Adrenal gland (tissue), 9 donors: ENCODE measurements at regions not wholly inside any gene's neighbourhood (a gene's known extent, or its start where the extent isn't known, plus 50 kb on each side); places are given as distances from the start of the nearest gene placed in this dataset.

ENCODE experiments used
- DNase-seq, 7 donors: peaks; one replicate each; pipeline ENCODE4 v3.0.0-alpha.2; 2019 to 2020
- H3K27ac ChIP-seq, 5 donors: fragments of 200-600 bp; sonication (generic) in 4 of 5; 1 replicate in 3 of 5; 2 replicates in 2 of 5; pipeline versions ENCODE4 v1.5.1 to v1.8.0; 2016 to 2020; ENCODE audit warnings: mild to moderate bottlenecking in 1 of 5
- H3K27me3 ChIP-seq: fragments of 200-600 bp; 2 replicates; pipeline ENCODE4 v1.8.0; 2021
- H3K36me3 ChIP-seq, 2 donors: fragments of 200-600 bp; replicated peaks in 1 of 2; 1 replicate in 1 of 2; 2 replicates in 1 of 2; pipeline versions ENCODE4 v1.5.1 to v1.8.0; 2018 to 2022
- H3K4me1 ChIP-seq, 2 donors: fragments of 200-600 bp; replicated peaks in 1 of 2; 1 replicate in 1 of 2; 2 replicates in 1 of 2; pipeline versions ENCODE4 v1.5.1 to v1.8.0; 2018 to 2021
- H3K4me3 ChIP-seq, 4 donors: fragments of 200-600 bp; sonication (generic) in 3 of 4; one replicate each; pipeline ENCODE4 v1.5.1; 2016 to 2018
- H3K9me3 ChIP-seq, 3 donors: fragments of 200-600 bp; sonication (generic) in 1 of 3; replicated peaks in 1 of 3; 1 replicate in 2 of 3; 2 replicates in 1 of 3; pipeline versions ENCODE4 v1.5.1 to v1.8.0; 2016 to 2021
- CTCF ChIP-seq, 6 experiments: fragments of 450-650 bp in 4 of 6; fragments of 200-600 bp in 2 of 6; sonication (generic) in 1 of 6; IDR thresholded peaks; 1 replicate in 5 of 6; 2 replicates in 1 of 6; pipeline versions ENCODE4 v1.5.1 to v1.8.0; 2016 to 2021; ENCODE audit warnings: antibody characterized with exemption in 6 of 6, mild to moderate bottlenecking in 2 of 6, moderate library complexity in 1 of 6
- POLR2A ChIP-seq, 2 donors: fragments of 450-650 bp; IDR thresholded peaks; one replicate each; pipeline ENCODE4 v1.6.1; 2017; ENCODE audit warnings: antibody characterized with exemption in 2 of 2, mild to moderate bottlenecking in 2 of 2, moderate library complexity in 1 of 2
- WGBS, 4 donors: extraction: QIAGEN DNeasy Blood & Tissue Kit in 2 of 4; methylation state at CpG; one replicate each; pipeline versions ENCODE4 v1.1.5 to v1.1.7; 2013 to 2017; 5-methylcytosine and 5-hydroxymethylcytosine counted together
- intact Hi-C, 2 donors: fragments of 100-400 bp; cut with DNase I; formaldehyde crosslinking; loops; one replicate each; pipeline versions ENCODE4 v1.14.1 to v1.15.0; 2022 to 2023
- donor health status: healthy with polysubstance abuse.
- donor health status: Bipolar disorder and iron deficiency.
- donor health status: DM: yes; HTN: yes; CAD: no.
- donor health status: DM: no; HTN: no; CAD: no.
- donor health status: DM: no; HTN: no; CAD: no.

DNA sequence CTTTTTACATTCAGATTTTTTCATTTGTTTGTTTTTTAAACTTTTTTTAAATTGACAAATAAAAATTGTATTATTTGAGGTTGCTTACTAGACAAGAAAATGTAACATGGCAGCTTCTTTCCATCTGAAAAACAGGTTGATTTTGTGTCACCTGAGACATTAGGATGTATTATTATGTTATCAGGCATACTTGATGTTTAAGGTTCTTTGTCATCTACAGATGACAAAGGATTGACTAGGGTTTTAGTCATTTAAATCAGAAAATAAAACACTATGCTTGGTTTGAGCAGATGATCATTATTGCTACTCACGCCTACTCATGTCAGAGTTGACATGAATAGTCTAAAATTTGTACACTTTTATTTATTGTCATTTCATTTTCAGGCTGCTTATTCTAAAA is 1494.5 kb downstream of the SLITRK5 start:
- Histone ChIP-seq H3K27me3 (no peaks in the 10 kb centered on the region), H3K9me3 (no peaks in the 10 kb centered on the region), H3K4me1 (no peaks in the 10 kb centered on the region), H3K4me3 (no peak overlapping the region), H3K36me3 (no peaks in the 10 kb centered on the region), H3K27ac (no peak overlapping the region)
- WGBS, 4 donors = 69 to 79% (median 74%) methylated on average over 1 of the region's 1 CpG
- intact Hi-C loops = no loop called here
- no peak for DNase-seq
- no peak for TF ChIP-seq POLR2A (IDR thresholded peaks at IDR 0.05)
- no peak for TF ChIP-seq CTCF (IDR thresholded peaks at IDR 0.05)

DNA sequence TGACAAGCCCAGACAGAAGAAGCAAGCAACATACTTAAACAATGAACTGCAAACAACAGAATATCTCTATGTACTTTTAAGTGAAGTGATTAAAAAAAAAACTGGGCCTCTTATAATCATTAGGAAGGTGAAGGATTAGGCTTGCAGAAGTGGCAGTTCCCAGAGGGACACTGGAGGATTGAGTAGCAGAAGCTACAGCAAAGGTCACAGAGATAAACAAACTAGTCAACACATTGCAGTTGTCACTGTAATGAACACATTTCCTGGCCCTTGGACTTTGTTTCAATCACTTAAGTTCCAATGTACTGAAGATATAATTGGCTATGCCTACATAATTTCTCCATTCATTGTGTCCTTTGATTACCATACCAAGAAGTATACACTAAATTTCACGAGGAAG is 1498.8 kb downstream of the SLITRK5 start:
- H3K9me3 ChIP-seq = no peaks in the 10 kb centered on the region
- no peak overlapping the region for H3K27ac ChIP-seq
- intact Hi-C loops = no loop called here
- H3K36me3 ChIP-seq = no peaks in the 10 kb centered on the region
- no peak for TF ChIP-seq CTCF (IDR thresholded peaks at IDR 0.05)
- no peak for TF ChIP-seq POLR2A (IDR thresholded peaks at IDR 0.05)
- DNase-seq = no peak
- 75 to 93% (median 82%) methylated on average over 1 of the region's 1 CpG for WGBS, 4 donors
- H3K27me3 ChIP-seq = no peaks in the 10 kb centered on the region
- H3K4me3 ChIP-seq = no peak overlapping the region
- H3K4me1 ChIP-seq = no peaks in the 10 kb centered on the region

- Histone ChIP-seq H3K4me3 (no peak overlapping the region), H3K9me3 (no peaks in the 10 kb centered on the region), H3K27me3 (no peaks in the 10 kb centered on the region), H3K27ac (no peak overlapping the region), H3K4me1 (no peaks in the 10 kb centered on the region), H3K36me3 (no peaks in the 10 kb centered on the region)
- TF ChIP-seq CTCF (IDR thresholded peaks at IDR 0.05) (no peak), POLR2A (IDR thresholded peaks at IDR 0.05) (no peak)
- intact Hi-C loops = no loop called here
- no peak for DNase-seq
Measured at GRCh38 chr13:89181041-89181440, 1509.9 kb downstream of the SLITRK5 start.

DNA sequence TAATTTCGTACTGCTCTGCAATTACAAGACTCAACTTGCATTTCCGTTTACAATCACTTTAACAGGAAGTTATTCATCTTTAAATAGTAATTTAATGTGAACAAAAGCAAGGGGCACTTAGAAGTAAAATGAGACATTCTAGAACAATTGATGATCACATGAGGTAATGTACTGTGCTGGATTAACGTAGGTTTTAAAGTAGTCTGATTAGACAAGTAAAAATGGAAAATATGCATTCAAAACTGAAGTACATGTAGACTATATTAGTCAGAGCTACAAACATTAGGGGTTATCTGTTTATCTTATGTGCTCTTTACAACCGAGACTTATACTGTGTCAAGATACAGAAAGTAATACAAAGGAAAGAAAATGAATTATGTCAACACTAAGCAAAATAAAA is 1528.0 kb downstream of the SLITRK5 start:
- 43 to 46% (median 45%) methylated on average over 4 of the region's 4 CpGs for WGBS, 4 donors
- Histone ChIP-seq H3K27ac (no peak overlapping the region), H3K36me3 (no peaks in the 10 kb centered on the region), H3K9me3 (no peaks in the 10 kb centered on the region), H3K27me3 (no peaks in the 10 kb centered on the region), H3K4me1 (no peaks in the 10 kb centered on the region), H3K4me3 (no peak overlapping the region)
- intact Hi-C loops = no loop called here
- TF ChIP-seq POLR2A (IDR thresholded peaks at IDR 0.05) (no peak), CTCF (IDR thresholded peaks at IDR 0.05) (no peak)
- DNase-seq = no peak
